ENCODE measurements at regions not wholly inside any gene's neighbourhood (a gene's known extent, or its start where the extent isn't known, plus 50 kb on each side); places are given as distances from the start of the nearest gene placed in this dataset.

DNA sequence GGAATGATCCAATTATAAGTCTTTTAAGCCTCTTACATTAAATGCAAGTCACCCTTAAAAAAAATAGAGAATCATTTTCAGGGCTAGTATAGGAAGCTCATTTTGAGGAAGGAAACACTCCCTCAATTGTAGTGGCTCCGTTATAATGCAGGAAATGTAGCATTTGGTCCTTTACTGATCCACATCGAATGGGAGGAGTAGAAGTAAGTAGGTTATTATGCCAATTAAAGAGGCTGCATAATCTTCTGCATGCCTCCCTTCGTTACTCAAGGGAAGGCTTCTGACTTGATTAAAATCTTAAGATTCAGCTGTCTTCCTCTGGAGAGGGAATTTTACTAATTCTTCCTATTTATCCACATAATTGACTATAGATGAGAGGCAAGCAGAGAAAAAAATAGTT is 579.2 kb upstream of the COX7C start:
- Histone ChIP-seq H3K27me3 (ENCODE audit: control insufficient read depth in 4 of 4, insufficient read depth in 4 of 4, low read length in 3 of 4) (no peaks in the 10 kb centered on the region), H3K9ac (ENCODE audit: low read depth in 1 of 2, low read length in 2 of 2) (no peak overlapping the region), H3K9me3 (ENCODE audit: control insufficient read depth in 4 of 4, low read length in 3 of 4) (no peaks in the 10 kb centered on the region), H3K36me3 (ENCODE audit: control insufficient read depth in 4 of 4, insufficient read depth in 3 of 4, low read depth in 1 of 4, low read length in 3 of 4) (no peaks in the 10 kb centered on the region), H3K27ac (ENCODE audit: low read depth in 1 of 2, low read length in 2 of 2) (no peak overlapping the region), H3K4me1 (ENCODE audit: control insufficient read depth in 4 of 4, insufficient read depth in 4 of 4, low read length in 3 of 4) (no peaks in the 10 kb centered on the region), H3K4me3 (ENCODE audit: low read depth in 1 of 3, low read length in 3 of 3) (no peak overlapping the region)
- TF ChIP-seq FOXA1 (IDR thresholded peaks at IDR 0.05) (no peak), NR2F2 (IDR thresholded peaks at IDR 0.05) (no peak), FOXA2 (IDR thresholded peaks at IDR 0.05) (no peak), YY1 (IDR thresholded peaks at IDR 0.05) (no peak), RAD21 (IDR thresholded peaks at IDR 0.05) (no peak), SP1 (IDR thresholded peaks at IDR 0.05) (no peak)
- DNase-seq (ENCODE audit: low spot score): no peak
- WGBS: 47% methylated on average over 3 of the region's 3 CpGs

DNA sequence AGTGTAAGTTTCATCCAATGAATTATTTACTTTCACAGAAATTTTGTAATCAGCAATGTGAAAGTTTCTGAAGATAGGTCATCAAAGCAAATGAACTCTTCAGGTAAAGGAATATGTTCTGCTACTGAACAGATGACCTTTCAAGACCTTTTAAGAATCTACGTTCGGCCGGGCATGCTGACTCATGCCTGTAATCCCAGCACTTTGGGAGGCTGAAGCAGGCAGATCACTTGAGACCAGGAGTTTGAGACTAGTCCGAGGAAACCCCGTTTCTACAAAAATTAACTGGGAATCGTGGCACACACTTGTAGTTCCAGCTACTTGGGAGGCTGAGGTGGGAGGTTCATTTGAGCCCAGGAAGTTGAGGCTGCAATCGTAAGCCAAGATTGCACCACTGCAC is 578.4 kb upstream of the COX7C start:
- Histone ChIP-seq H3K4me3 (ENCODE audit: low read depth in 1 of 3, low read length in 3 of 3) (no peak overlapping the region), H3K27ac (ENCODE audit: low read depth in 1 of 2, low read length in 2 of 2) (no peak overlapping the region), H3K9me3 (ENCODE audit: control insufficient read depth in 4 of 4, low read length in 3 of 4) (no peaks in the 10 kb centered on the region), H3K4me1 (ENCODE audit: control insufficient read depth in 4 of 4, insufficient read depth in 4 of 4, low read length in 3 of 4) (no peaks in the 10 kb centered on the region), H3K9ac (ENCODE audit: low read depth in 1 of 2, low read length in 2 of 2) (no peak overlapping the region), H3K27me3 (ENCODE audit: control insufficient read depth in 4 of 4, insufficient read depth in 4 of 4, low read length in 3 of 4) (no peaks in the 10 kb centered on the region), H3K36me3 (ENCODE audit: control insufficient read depth in 4 of 4, insufficient read depth in 3 of 4, low read depth in 1 of 4, low read length in 3 of 4) (no peaks in the 10 kb centered on the region)
- WGBS: 81% methylated on average over 7 of the region's 7 CpGs
- DNase-seq (ENCODE audit: low spot score): no peak
- TF ChIP-seq JUND (IDR thresholded peaks at IDR 0.05) (no peak), ATF3 (IDR thresholded peaks at IDR 0.05) (no peak), MAX (IDR thresholded peaks at IDR 0.05) (no peak), YY1 (IDR thresholded peaks at IDR 0.05) (no peak), EGR1 (IDR thresholded peaks at IDR 0.05; ENCODE audit: low read depth in 2 of 2) (no peak), FOXA1 (IDR thresholded peaks at IDR 0.05) (no peak), GABPA (IDR thresholded peaks at IDR 0.05 in 1 of 2, conservative IDR thresholded peaks at IDR 0.05 in 1 of 2) (no peak), NR2F2 (IDR thresholded peaks at IDR 0.05) (no peak), HNF4A (conservative IDR thresholded peaks at IDR 0.05) (no peak), REST (IDR thresholded peaks at IDR 0.05) (no peak), HNF4G (IDR thresholded peaks at IDR 0.05) (no peak), RAD21 (IDR thresholded peaks at IDR 0.05) (no peak), FOXA2 (IDR thresholded peaks at IDR 0.05) (no peak)

- Histone ChIP-seq H3K27ac (ENCODE audit: low read depth in 1 of 2, low read length in 2 of 2) (no peak overlapping the region), H3K27me3 (ENCODE audit: control insufficient read depth in 4 of 4, insufficient read depth in 4 of 4, low read length in 3 of 4) (no peaks in the 10 kb centered on the region), H3K9ac (ENCODE audit: low read depth in 1 of 2, low read length in 2 of 2) (no peak overlapping the region), H3K36me3 (ENCODE audit: control insufficient read depth in 4 of 4, insufficient read depth in 3 of 4, low read depth in 1 of 4, low read length in 3 of 4) (no peaks in the 10 kb centered on the region), H3K4me1 (ENCODE audit: control insufficient read depth in 4 of 4, insufficient read depth in 4 of 4, low read length in 3 of 4) (no peaks in the 10 kb centered on the region), H3K4me3 (ENCODE audit: low read depth in 1 of 3, low read length in 3 of 3) (no peak overlapping the region), H3K9me3 (ENCODE audit: control insufficient read depth in 4 of 4, low read length in 3 of 4) (no peaks in the 10 kb centered on the region)
- DNase-seq (ENCODE audit: low spot score): no peak
- WGBS: 33% methylated on average over 1 of the region's 1 CpG
- TF ChIP-seq REST (IDR thresholded peaks at IDR 0.05) (no peak), EGR1 (IDR thresholded peaks at IDR 0.05; ENCODE audit: low read depth in 2 of 2) (no peak), GABPA (IDR thresholded peaks at IDR 0.05 in 1 of 2, conservative IDR thresholded peaks at IDR 0.05 in 1 of 2) (no peak), HNF4G (IDR thresholded peaks at IDR 0.05) (no peak), MAX (IDR thresholded peaks at IDR 0.05) (no peak), FOXA2 (IDR thresholded peaks at IDR 0.05) (no peak), RAD21 (IDR thresholded peaks at IDR 0.05) (no peak), SP1 (IDR thresholded peaks at IDR 0.05) (no peak), ATF3 (IDR thresholded peaks at IDR 0.05) (no peak), HNF4A (conservative IDR thresholded peaks at IDR 0.05) (no peak), NR2F2 (IDR thresholded peaks at IDR 0.05) (no peak)
- TF ChIP-seq, protein P1, sequence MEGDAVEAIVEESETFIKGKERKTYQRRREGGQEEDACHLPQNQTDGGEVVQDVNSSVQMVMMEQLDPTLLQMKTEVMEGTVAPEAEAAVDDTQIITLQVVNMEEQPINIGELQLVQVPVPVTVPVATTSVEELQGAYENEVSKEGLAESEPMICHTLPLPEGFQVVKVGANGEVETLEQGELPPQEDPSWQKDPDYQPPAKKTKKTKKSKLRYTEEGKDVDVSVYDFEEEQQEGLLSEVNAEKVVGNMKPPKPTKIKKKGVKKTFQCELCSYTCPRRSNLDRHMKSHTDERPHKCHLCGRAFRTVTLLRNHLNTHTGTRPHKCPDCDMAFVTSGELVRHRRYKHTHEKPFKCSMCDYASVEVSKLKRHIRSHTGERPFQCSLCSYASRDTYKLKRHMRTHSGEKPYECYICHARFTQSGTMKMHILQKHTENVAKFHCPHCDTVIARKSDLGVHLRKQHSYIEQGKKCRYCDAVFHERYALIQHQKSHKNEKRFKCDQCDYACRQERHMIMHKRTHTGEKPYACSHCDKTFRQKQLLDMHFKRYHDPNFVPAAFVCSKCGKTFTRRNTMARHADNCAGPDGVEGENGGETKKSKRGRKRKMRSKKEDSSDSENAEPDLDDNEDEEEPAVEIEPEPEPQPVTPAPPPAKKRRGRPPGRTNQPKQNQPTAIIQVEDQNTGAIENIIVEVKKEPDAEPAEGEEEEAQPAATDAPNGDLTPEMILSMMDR (IDR thresholded peaks at IDR 0.05; ENCODE audit: low read depth, low read length, missing input control): no peak
These were observed 547.0 kb upstream of the COX7C start for GRCh38 chr5:86070719-86071118.

Data from liver (tissue), 8 donors.